Fibroblast of mammary gland (primary cell): ENCODE measurements at regions not wholly inside any gene's neighbourhood (a gene's known extent, or its start where the extent isn't known, plus 50 kb on each side); places are given as distances from the start of the nearest gene placed in this dataset.

Experiments
- DNase-seq: peaks from one replicate; pipeline ENCODE4 v3.0.0-alpha.2; 2010; ENCODE audit warnings: low read depth
- H3K4me3 ChIP-seq: 2 replicates; pipeline ENCODE4 v1.5.1; 2011; ENCODE audit warnings: low read depth, mild to moderate bottlenecking, low read length, moderate library complexity; ENCODE audit not compliant: control insufficient read depth
- CTCF ChIP-seq: conservative IDR thresholded peaks from 2 replicates; pipeline ENCODE4 v1.5.1; 2011; ENCODE audit warnings: low read depth, low read length, inconsistent platforms; ENCODE audit not compliant: control insufficient read depth, insufficient read depth

GRCh38 chr7:47087866-47088265, 494.0 kb downstream of the TNS3 start:
- DNase-seq: peak; percentile 48

GRCh38 chr7:47085491-47086275, 496.2 kb downstream of the TNS3 start:
- no peak for TF ChIP-seq CTCF
- no peak for DNase-seq
- H3K4me3 ChIP-seq: no peak overlapping the region

More at GRCh38 chr7:47087866-47088265, 494.0 kb downstream of the TNS3 start:
- no peak overlapping the region for H3K4me3 ChIP-seq
- no peak for TF ChIP-seq CTCF

GRCh38 chr7:47083476-47084250, 498.2 kb downstream of the TNS3 start:
- no peak for DNase-seq
- H3K4me3 ChIP-seq: no peak overlapping the region
- no peak for TF ChIP-seq CTCF

GRCh38 chr7:47080816-47081215, 501.1 kb downstream of the TNS3 start:
- no peak for TF ChIP-seq CTCF
- DNase-seq: no peak
- no peak overlapping the region for H3K4me3 ChIP-seq

GRCh38 chr7:47078241-47078640, 503.7 kb downstream of the TNS3 start:
- no peak for TF ChIP-seq CTCF
- peak; percentile 36 for DNase-seq
- no peak overlapping the region for H3K4me3 ChIP-seq

- DNase-seq: no peak
- H3K4me3 ChIP-seq: no peak overlapping the region
- no peak for TF ChIP-seq CTCF
Measured at GRCh38 chr7:47074702-47075153, 507.2 kb downstream of the TNS3 start.
